ENCODE measurements at regions not wholly inside any gene's neighbourhood (a gene's known extent, or its start where the extent isn't known, plus 50 kb on each side); places are given as distances from the start of the nearest gene placed in this dataset.

DNA sequence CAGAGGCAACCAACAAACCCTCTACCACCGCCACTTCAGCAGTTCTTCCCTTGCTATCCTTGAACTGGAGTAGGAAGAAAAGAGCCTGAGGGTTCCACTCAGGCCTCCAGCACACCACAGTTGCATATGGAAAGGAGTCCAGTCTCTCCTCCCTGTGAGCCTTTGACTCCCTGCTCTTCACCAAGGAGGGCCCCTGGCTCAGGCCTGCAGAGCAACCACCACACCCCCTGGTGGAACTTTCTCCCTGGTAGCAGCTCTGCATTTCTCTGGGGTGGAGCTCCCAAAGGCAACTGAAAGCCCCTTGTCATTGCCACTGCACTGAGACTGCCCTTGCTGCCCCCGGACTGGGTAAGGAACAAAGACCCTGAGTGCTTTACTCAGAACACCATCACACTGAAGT lies 1021.5 kb upstream of the ADGRL2 start:
- intact Hi-C loops (cut with micrococcal nuclease): no loop called here
- no peak for DNase-seq
- H3K27ac ChIP-seq (replicated peaks): no peak overlapping the region
- H3K4me1 ChIP-seq: no peaks in the 10 kb centered on the region
- no peaks in the 10 kb centered on the region for H3K36me3 ChIP-seq
- no peaks in the 10 kb centered on the region for H3K27me3 ChIP-seq (ENCODE audit: low read depth)
- TF ChIP-seq, protein P1, sequence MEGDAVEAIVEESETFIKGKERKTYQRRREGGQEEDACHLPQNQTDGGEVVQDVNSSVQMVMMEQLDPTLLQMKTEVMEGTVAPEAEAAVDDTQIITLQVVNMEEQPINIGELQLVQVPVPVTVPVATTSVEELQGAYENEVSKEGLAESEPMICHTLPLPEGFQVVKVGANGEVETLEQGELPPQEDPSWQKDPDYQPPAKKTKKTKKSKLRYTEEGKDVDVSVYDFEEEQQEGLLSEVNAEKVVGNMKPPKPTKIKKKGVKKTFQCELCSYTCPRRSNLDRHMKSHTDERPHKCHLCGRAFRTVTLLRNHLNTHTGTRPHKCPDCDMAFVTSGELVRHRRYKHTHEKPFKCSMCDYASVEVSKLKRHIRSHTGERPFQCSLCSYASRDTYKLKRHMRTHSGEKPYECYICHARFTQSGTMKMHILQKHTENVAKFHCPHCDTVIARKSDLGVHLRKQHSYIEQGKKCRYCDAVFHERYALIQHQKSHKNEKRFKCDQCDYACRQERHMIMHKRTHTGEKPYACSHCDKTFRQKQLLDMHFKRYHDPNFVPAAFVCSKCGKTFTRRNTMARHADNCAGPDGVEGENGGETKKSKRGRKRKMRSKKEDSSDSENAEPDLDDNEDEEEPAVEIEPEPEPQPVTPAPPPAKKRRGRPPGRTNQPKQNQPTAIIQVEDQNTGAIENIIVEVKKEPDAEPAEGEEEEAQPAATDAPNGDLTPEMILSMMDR (IDR thresholded peaks at IDR 0.05; ENCODE audit: borderline replicate concordance): no peak
- no peaks in the 10 kb centered on the region for H3K9me3 ChIP-seq (replicated peaks)
- H3K4me3 ChIP-seq: no peak overlapping the region

DNA sequence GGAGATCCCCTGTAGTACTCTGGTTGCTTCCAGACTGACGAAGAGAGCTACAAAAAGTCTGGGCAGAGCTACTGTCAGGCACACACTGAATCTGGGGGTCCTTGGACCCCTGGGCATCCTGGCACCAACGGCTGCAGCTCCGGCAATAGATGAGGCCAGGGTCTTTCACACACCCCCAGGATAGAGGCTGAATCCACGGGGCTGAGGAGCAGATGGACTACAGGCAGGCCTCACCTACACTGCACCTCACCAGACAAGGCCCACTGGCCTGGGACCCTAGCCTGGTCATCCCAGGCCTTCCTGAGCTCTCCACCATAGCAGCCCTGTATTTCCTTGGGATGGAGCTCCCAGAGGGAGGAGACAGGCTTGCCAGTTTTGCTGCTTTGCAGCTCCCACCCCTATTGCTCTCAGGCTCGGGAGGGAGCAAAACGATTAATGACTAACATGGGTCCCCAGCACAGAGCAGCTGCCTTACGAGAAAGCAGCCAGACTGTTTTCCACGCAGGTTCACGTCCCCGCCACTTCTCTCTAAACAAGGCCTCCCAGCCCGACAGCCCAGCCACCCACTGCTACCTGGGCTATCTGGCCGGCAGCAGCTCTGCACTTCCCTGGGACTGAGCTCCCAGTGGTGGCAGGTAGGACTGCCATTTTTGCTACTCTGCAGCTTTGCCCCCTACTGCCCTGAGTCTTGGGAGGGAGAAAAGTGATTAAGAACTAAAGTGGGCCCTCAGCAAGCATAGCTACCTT lies 1022.5 kb upstream of the ADGRL2 start:
- no peak overlapping the region for H3K4me3 ChIP-seq
- intact Hi-C loops (cut with micrococcal nuclease): no loop called here
- no peaks in the 10 kb centered on the region for H3K4me1 ChIP-seq
- DNase-seq: no peak
- H3K27ac ChIP-seq (replicated peaks): no peak overlapping the region
- no peaks in the 10 kb centered on the region for H3K36me3 ChIP-seq
- H3K27me3 ChIP-seq (ENCODE audit: low read depth): no peaks in the 10 kb centered on the region
- no peaks in the 10 kb centered on the region for H3K9me3 ChIP-seq (replicated peaks)
- TF ChIP-seq, protein P1 (IDR thresholded peaks at IDR 0.05; ENCODE audit: borderline replicate concordance): no peak

DNA sequence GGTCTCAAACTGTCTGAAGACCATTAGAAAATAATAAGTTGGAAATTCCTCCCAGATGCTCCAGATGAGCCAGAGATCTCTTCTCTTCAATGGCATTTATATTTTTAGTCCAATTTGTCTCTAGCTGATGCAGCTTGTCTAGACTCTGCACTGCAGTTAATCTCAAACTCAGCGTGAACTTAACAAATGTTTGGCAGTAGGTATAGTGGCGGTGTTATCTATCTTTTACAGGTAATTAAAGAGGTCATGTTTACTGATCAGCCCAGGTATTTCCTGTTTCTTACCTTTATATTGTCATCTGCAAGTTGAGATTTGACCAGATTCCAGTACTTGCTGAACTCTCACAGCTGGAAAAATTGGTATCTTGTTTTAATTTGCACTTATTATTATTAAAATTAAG lies 1024.5 kb upstream of the ADGRL2 start:
- H3K27me3 ChIP-seq (ENCODE audit: low read depth): no peaks in the 10 kb centered on the region
- no peak for DNase-seq
- no peaks in the 10 kb centered on the region for H3K4me1 ChIP-seq
- H3K36me3 ChIP-seq: no peaks in the 10 kb centered on the region
- TF ChIP-seq, protein P1 (IDR thresholded peaks at IDR 0.05; ENCODE audit: borderline replicate concordance): no peak
- intact Hi-C loops (cut with micrococcal nuclease): no loop called here
- no peaks in the 10 kb centered on the region for H3K9me3 ChIP-seq (replicated peaks)
- H3K4me3 ChIP-seq: no peak overlapping the region
- no peak overlapping the region for H3K27ac ChIP-seq (replicated peaks)

DNA sequence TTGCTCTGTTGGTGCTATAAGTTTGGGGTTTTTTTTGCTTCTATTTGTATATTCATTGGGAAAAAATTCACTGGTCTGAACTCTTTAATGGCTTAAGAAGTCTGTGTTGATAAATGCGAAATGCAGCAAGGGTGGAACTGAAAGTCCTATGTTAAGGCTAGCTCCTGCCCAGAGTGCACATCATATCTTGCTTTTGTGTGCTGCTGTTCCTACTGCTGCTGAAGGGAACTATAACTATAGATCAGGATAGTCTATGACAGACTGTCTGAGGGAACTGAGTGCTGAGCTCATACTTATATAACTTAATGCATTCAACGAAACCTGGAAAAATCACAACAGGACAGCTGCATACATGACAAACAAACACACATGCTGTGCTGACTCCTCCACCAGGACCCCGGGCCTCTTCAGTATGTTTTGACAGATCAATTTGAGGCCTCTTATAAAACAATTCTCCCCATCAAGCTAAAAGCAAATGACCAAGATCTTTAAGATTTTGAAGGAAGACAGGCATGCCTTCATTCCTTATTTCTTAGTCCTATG lies 1031.5 kb upstream of the ADGRL2 start:
- TF ChIP-seq, protein P1 (IDR thresholded peaks at IDR 0.05; ENCODE audit: borderline replicate concordance): no peak
- Histone ChIP-seq H3K36me3 (no peaks in the 10 kb centered on the region), H3K27me3 (ENCODE audit: low read depth) (no peaks in the 10 kb centered on the region), H3K4me3 (no peak overlapping the region), H3K9me3 (replicated peaks) (no peaks in the 10 kb centered on the region), H3K27ac (replicated peaks) (no peak overlapping the region), H3K4me1 (no peaks in the 10 kb centered on the region)
- no peak for DNase-seq
- intact Hi-C loops (cut with micrococcal nuclease): no loop called here

DNA sequence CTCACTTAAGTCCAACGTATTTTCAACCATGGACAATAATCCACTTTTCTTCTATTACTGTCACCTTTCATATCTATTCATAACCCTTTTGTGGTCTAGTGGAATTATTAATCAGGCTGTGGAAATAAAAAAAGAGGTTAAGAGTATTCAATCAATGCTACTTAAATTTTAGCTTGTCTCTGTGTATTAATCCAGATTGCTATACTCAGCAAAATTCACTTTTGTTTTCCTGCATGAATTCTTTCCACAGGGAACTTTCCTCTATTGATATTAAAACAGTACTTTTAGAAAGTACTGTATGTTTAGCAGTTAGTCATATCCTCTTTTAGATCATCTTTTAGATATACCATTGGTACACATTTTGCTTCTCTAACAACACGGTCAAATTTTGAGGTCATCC lies 1033.0 kb upstream of the ADGRL2 start:
- H3K9me3 ChIP-seq (replicated peaks): no peaks in the 10 kb centered on the region
- DNase-seq: no peak
- intact Hi-C loops (cut with micrococcal nuclease): no loop called here
- no peak overlapping the region for H3K4me3 ChIP-seq
- no peaks in the 10 kb centered on the region for H3K36me3 ChIP-seq
- H3K27ac ChIP-seq (replicated peaks): no peak overlapping the region
- H3K27me3 ChIP-seq (ENCODE audit: low read depth): no peaks in the 10 kb centered on the region
- H3K4me1 ChIP-seq: no peaks in the 10 kb centered on the region
- TF ChIP-seq, protein P1 (IDR thresholded peaks at IDR 0.05; ENCODE audit: borderline replicate concordance): no peak
